Vagina (tissue), 2 donors: ENCODE measurements at regions not wholly inside any gene's neighbourhood (a gene's known extent, or its start where the extent isn't known, plus 50 kb on each side); places are given as distances from the start of the nearest gene placed in this dataset.

Source experiments
- POLR2A ChIP-seq, 2 donors: fragments of 450-650 bp; IDR thresholded peaks; one replicate each; pipeline ENCODE4 v1.6.1; 2017; ENCODE audit warnings: antibody characterized with exemption in 2 of 2, mild to moderate bottlenecking in 2 of 2, moderate library complexity in 2 of 2
- POLR2AphosphoS5 ChIP-seq, 2 donors: sonication (generic); formaldehyde crosslinking; IDR thresholded peaks; one replicate each; pipeline ENCODE4 v1.9.0; 2017; ENCODE audit warnings: antibody characterized with exemption in 2 of 2, mild to moderate bottlenecking in 2 of 2, low read depth in 1 of 2; ENCODE audit not compliant: insufficient read depth in 1 of 2
- TF ChIP-seq, protein P1 (sequence below), 3 experiments: fragments of 450-650 bp in 2 of 3; fragments of 200-600 bp in 1 of 3; sonication (generic) in 1 of 3; IDR thresholded peaks; one replicate each; pipeline ENCODE4 v1.5.1; 2017 to 2019; ENCODE audit warnings: antibody characterized with exemption in 3 of 3, mild to moderate bottlenecking in 2 of 3, moderate library complexity in 2 of 3

DNA sequence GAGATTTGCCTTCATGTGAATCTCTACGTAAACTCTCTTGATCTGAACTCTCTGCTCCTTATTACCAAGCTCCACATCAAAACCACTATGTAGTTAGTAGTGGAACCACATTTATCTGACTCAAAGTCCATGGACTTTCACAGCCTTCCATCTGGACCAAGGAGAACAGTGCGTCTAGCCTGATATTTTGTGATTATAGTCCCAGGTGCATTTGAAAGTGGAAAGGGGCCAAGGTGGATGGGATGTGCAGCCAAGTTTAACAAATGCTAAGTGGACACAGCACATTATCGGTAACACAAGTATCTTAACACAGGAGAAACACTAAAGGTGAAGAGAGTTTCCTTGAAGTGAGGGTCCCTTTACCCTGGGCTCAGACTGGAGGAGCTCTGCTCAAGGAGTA lies 281.2 kb upstream of the SGK1 start:
- TF ChIP-seq POLR2A (IDR thresholded peaks at IDR 0.05): no peak
- TF ChIP-seq, protein P1, sequence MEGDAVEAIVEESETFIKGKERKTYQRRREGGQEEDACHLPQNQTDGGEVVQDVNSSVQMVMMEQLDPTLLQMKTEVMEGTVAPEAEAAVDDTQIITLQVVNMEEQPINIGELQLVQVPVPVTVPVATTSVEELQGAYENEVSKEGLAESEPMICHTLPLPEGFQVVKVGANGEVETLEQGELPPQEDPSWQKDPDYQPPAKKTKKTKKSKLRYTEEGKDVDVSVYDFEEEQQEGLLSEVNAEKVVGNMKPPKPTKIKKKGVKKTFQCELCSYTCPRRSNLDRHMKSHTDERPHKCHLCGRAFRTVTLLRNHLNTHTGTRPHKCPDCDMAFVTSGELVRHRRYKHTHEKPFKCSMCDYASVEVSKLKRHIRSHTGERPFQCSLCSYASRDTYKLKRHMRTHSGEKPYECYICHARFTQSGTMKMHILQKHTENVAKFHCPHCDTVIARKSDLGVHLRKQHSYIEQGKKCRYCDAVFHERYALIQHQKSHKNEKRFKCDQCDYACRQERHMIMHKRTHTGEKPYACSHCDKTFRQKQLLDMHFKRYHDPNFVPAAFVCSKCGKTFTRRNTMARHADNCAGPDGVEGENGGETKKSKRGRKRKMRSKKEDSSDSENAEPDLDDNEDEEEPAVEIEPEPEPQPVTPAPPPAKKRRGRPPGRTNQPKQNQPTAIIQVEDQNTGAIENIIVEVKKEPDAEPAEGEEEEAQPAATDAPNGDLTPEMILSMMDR (IDR thresholded peaks at IDR 0.05): no peak
- no peak for TF ChIP-seq POLR2AphosphoS5 (IDR thresholded peaks at IDR 0.05; ENCODE audit: insufficient read depth in 1 of 2, low read depth in 1 of 2)
